ENCODE measurements at regions not wholly inside any gene's neighbourhood (a gene's known extent, or its start where the extent isn't known, plus 50 kb on each side); places are given as distances from the start of the nearest gene placed in this dataset.

DNA sequence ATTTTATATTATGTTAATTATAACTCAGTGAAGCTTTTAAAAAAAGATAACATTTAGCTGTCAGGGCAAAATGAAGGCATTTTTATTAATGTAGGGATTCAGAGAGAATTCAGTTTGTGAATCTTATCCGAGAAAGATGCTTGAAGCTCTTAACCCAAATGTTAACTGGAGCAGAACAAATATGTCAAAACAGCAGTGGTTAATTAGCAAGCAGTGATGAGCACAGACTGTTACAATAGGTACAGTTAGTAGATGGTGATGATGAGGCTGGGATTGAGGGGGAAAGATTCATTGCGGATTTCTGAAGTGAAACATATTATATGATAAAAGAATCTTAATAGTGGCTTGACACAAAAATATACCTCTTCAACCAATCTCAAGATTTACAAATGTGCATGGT lies 356.7 kb downstream of the DIRAS2 start:
- no peaks in the 10 kb centered on the region for H4K20me1 ChIP-seq (ENCODE audit: control insufficient read depth, extremely low read depth, insufficient read depth, low read length)
- H3K79me2 ChIP-seq (ENCODE audit: control insufficient read depth, insufficient read depth, low read length): no peaks in the 10 kb centered on the region
- no peaks in the 10 kb centered on the region for H3K36me3 ChIP-seq (ENCODE audit: control insufficient read depth in 2 of 2, extremely low read depth in 1 of 2, insufficient read depth in 2 of 2, low read length in 2 of 2)
- no peak overlapping the region for H2AFZ ChIP-seq (ENCODE audit: control insufficient read depth, low read length)
- no peaks in the 10 kb centered on the region for H3K9me3 ChIP-seq (ENCODE audit: control insufficient read depth, low read depth, low read length)
- no peak for TF ChIP-seq EZH2 (IDR thresholded peaks at IDR 0.05; ENCODE audit: low read length)
- DNase-seq (ENCODE audit: low read depth, low spot score) (no peak), FAIRE-seq (no peak)
- H3K4me1 ChIP-seq (ENCODE audit: control insufficient read depth, extremely low read depth, insufficient read depth, low read length): no peaks in the 10 kb centered on the region
- H3K27ac ChIP-seq (ENCODE audit: control insufficient read depth, insufficient read depth, low read length): no peak overlapping the region
- no peaks in the 10 kb centered on the region for H3K9me1 ChIP-seq (ENCODE audit: control insufficient read depth, extremely low read depth, insufficient read depth, low read length)
- no peak overlapping the region for H3K4me3 ChIP-seq (ENCODE audit: control insufficient read depth in 2 of 3, extremely low read depth in 1 of 3, insufficient read depth in 2 of 3, low read depth in 1 of 3, low read length in 3 of 3)
- no peak overlapping the region for H3K4me2 ChIP-seq (ENCODE audit: control insufficient read depth, extremely low read depth, insufficient read depth, low read depth, low read length)
- H3K27me3 ChIP-seq (ENCODE audit: control insufficient read depth, extremely low read depth, insufficient read depth, low read length): no peaks in the 10 kb centered on the region
- no peak overlapping the region for H3K9ac ChIP-seq (ENCODE audit: control insufficient read depth, extremely low read depth, insufficient read depth, low read length)
- dilution Hi-C loops (cut with MboI; ENCODE audit: extremely low pct_ligation_motif_present, low sequenced_read_pairs): no loop called here

DNA sequence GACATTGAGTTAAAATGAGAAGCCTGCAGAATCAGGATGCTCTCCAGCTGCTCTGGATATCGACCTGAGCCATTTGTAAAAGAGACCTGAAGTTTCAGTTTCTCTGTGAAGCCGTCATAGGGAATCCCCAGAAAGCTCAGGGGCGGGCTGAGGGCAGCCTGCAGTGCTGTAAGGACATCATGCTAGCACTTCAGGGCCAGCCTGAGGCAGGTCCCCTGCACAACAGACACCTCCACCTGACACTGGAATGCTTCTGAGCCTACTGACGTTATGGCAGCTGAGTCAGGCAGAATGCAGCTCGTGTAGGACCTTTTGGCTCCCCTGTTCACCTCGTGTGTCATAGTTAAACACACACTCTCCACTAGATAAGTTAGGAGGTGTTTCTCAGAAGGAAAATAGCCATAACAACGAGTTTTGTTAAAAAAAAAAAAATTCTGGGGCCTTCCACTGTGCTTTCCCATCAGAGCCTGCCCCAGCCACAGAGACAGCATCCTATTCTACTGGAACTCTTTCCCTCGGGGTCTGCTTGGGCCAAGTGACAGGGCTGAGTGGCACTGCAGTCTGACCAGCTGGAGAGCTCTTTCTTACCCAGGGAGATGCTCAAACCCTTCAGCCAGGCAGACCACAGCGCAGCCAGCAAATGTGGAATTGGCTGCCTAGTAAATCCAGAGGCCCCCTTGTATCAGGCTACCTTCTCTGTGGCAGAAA lies 354.9 kb downstream of the DIRAS2 start:
- Histone ChIP-seq H3K27ac (ENCODE audit: control insufficient read depth, insufficient read depth, low read length) (no peak overlapping the region), H3K9ac (ENCODE audit: control insufficient read depth, extremely low read depth, insufficient read depth, low read length) (no peak overlapping the region), H3K9me1 (ENCODE audit: control insufficient read depth, extremely low read depth, insufficient read depth, low read length) (no peaks in the 10 kb centered on the region), H3K4me2 (ENCODE audit: control insufficient read depth, extremely low read depth, insufficient read depth, low read depth, low read length) (no peak overlapping the region), H3K4me1 (ENCODE audit: control insufficient read depth, extremely low read depth, insufficient read depth, low read length) (no peaks in the 10 kb centered on the region), H3K9me3 (ENCODE audit: control insufficient read depth, low read depth, low read length) (no peaks in the 10 kb centered on the region), H3K79me2 (ENCODE audit: control insufficient read depth, insufficient read depth, low read length) (no peaks in the 10 kb centered on the region), H2AFZ (ENCODE audit: control insufficient read depth, low read length) (no peak overlapping the region), H3K27me3 (ENCODE audit: control insufficient read depth, extremely low read depth, insufficient read depth, low read length) (no peaks in the 10 kb centered on the region), H3K4me3 (ENCODE audit: control insufficient read depth in 2 of 3, extremely low read depth in 1 of 3, insufficient read depth in 2 of 3, low read depth in 1 of 3, low read length in 3 of 3) (no peak overlapping the region), H4K20me1 (ENCODE audit: control insufficient read depth, extremely low read depth, insufficient read depth, low read length) (no peaks in the 10 kb centered on the region), H3K36me3 (ENCODE audit: control insufficient read depth in 2 of 2, extremely low read depth in 1 of 2, insufficient read depth in 2 of 2, low read length in 2 of 2) (no peaks in the 10 kb centered on the region)
- TF ChIP-seq CTCF (optimal IDR thresholded peaks at IDR 0.05 in 1 of 3, IDR thresholded peaks at IDR 0.05 in 1 of 3, conservative IDR thresholded peaks at IDR 0.05 in 1 of 3; ENCODE audit: extremely low read depth in 1 of 3, insufficient read depth in 2 of 3, low read length in 3 of 3): no peak
- TF ChIP-seq EZH2 (IDR thresholded peaks at IDR 0.05; ENCODE audit: low read length): no peak
- dilution Hi-C loops (cut with MboI; ENCODE audit: extremely low pct_ligation_motif_present, low sequenced_read_pairs): no loop called here
- DNase-seq (ENCODE audit: low read depth, low spot score) (no peak), FAIRE-seq (no peak)

DNA sequence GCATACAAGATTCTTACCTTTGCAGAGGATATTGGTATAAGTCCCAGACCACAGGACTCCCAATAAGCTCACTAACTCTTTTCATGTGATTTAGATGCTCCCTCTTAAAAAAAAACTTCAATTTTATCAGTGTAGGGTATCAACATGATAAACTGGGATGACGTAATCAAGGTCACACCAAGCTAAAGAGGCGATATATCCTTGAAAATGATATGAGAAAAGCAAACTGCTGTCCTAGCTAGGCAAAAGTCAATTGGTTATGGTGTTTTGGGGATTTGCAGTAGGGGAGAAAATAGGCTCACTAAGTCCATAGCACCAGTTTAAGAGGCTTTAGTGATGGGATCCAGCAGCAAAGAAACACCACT lies 354.4 kb downstream of the DIRAS2 start:
- no peaks in the 10 kb centered on the region for H3K27me3 ChIP-seq (ENCODE audit: control insufficient read depth, extremely low read depth, insufficient read depth, low read length)
- H3K9ac ChIP-seq (ENCODE audit: control insufficient read depth, extremely low read depth, insufficient read depth, low read length): no peak overlapping the region
- FAIRE-seq (no peak), DNase-seq (ENCODE audit: low read depth, low spot score) (no peak)
- H3K4me2 ChIP-seq (ENCODE audit: control insufficient read depth, extremely low read depth, insufficient read depth, low read depth, low read length): no peak overlapping the region
- H3K9me1 ChIP-seq (ENCODE audit: control insufficient read depth, extremely low read depth, insufficient read depth, low read length): no peaks in the 10 kb centered on the region
- no peak for TF ChIP-seq EZH2 (IDR thresholded peaks at IDR 0.05; ENCODE audit: low read length)
- TF ChIP-seq CTCF (optimal IDR thresholded peaks at IDR 0.05 in 1 of 3, IDR thresholded peaks at IDR 0.05 in 1 of 3, conservative IDR thresholded peaks at IDR 0.05 in 1 of 3; ENCODE audit: extremely low read depth in 1 of 3, insufficient read depth in 2 of 3, low read length in 3 of 3): no peak
- H4K20me1 ChIP-seq (ENCODE audit: control insufficient read depth, extremely low read depth, insufficient read depth, low read length): no peaks in the 10 kb centered on the region
- H3K36me3 ChIP-seq (ENCODE audit: control insufficient read depth in 2 of 2, extremely low read depth in 1 of 2, insufficient read depth in 2 of 2, low read length in 2 of 2): no peaks in the 10 kb centered on the region
- H3K4me3 ChIP-seq (ENCODE audit: control insufficient read depth in 2 of 3, extremely low read depth in 1 of 3, insufficient read depth in 2 of 3, low read depth in 1 of 3, low read length in 3 of 3): no peak overlapping the region
- no peak overlapping the region for H2AFZ ChIP-seq (ENCODE audit: control insufficient read depth, low read length)
- no peaks in the 10 kb centered on the region for H3K9me3 ChIP-seq (ENCODE audit: control insufficient read depth, low read depth, low read length)
- H3K79me2 ChIP-seq (ENCODE audit: control insufficient read depth, insufficient read depth, low read length): no peaks in the 10 kb centered on the region
- H3K27ac ChIP-seq (ENCODE audit: control insufficient read depth, insufficient read depth, low read length): no peak overlapping the region
- dilution Hi-C loops (cut with MboI; ENCODE audit: extremely low pct_ligation_motif_present, low sequenced_read_pairs): no loop called here
- H3K4me1 ChIP-seq (ENCODE audit: control insufficient read depth, extremely low read depth, insufficient read depth, low read length): no peaks in the 10 kb centered on the region

All from keratinocyte (primary cell).